ENCODE measurements at regions not wholly inside any gene's neighbourhood (a gene's known extent, or its start where the extent isn't known, plus 50 kb on each side); places are given as distances from the start of the nearest gene placed in this dataset.

DNA sequence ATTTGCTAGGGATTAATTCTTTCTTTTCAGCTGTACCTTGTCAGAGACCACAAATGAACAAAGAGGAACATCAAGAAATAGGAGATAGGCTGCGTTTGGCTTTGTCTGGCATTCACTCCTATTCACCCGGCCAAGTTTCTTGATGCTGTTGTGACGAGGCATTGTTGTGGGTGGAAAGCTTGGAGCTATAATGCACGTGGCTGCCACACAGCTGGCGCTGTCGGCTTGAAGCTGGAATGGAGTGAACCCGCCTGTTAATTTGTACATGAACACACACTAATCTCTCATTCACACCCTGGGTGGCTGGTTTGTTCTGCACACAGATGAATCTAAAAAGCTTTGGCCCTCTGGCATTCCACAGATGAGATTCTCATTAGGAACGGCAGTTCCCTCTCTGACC, 274.9 kb upstream of the GYPC start:
- ATAC-seq: no peak
- TF ChIP-seq ZMAT3 (CRISPR knock-in tag; conservative IDR thresholded peaks at IDR 0.05) (no peak), NCOA5 (CRISPR knock-in tag; IDR thresholded peaks at IDR 0.05) (no peak), THAP8 (CRISPR knock-in tag; IDR thresholded peaks at IDR 0.05; ENCODE audit: borderline replicate concordance) (no peak), ZNF816 (CRISPR knock-in tag; IDR thresholded peaks at IDR 0.05; ENCODE audit: borderline replicate concordance) (no peak), REXO4 (CRISPR knock-in tag; IDR thresholded peaks at IDR 0.05; ENCODE audit: borderline replicate concordance) (no peak), MEF2D (CRISPR knock-in tag; IDR thresholded peaks at IDR 0.05) (no peak), ARID5B (CRISPR knock-in tag; IDR thresholded peaks at IDR 0.05) (no peak), HMGXB4 (CRISPR knock-in tag; IDR thresholded peaks at IDR 0.05; ENCODE audit: borderline replicate concordance in 1 of 2, low read depth in 1 of 2) (no peak), SALL2 (CRISPR knock-in tag; IDR thresholded peaks at IDR 0.05) (no peak), MLLT10 (CRISPR knock-in tag; IDR thresholded peaks at IDR 0.05) (no peak), NFYC (CRISPR knock-in tag; IDR thresholded peaks at IDR 0.05) (no peak), RORA (CRISPR knock-in tag; IDR thresholded peaks at IDR 0.05) (no peak), ZNF652 (CRISPR knock-in tag; IDR thresholded peaks at IDR 0.05; ENCODE audit: borderline replicate concordance, low read depth) (no peak), MBNL3 (CRISPR knock-in tag; conservative IDR thresholded peaks at IDR 0.05) (no peak), NAIF1 (CRISPR knock-in tag; IDR thresholded peaks at IDR 0.05; ENCODE audit: borderline replicate concordance) (no peak), RFXANK (CRISPR knock-in tag; IDR thresholded peaks at IDR 0.05) (no peak), ZNF709 (CRISPR knock-in tag; IDR thresholded peaks at IDR 0.05) (no peak)
- TF ChIP-seq, protein P1, sequence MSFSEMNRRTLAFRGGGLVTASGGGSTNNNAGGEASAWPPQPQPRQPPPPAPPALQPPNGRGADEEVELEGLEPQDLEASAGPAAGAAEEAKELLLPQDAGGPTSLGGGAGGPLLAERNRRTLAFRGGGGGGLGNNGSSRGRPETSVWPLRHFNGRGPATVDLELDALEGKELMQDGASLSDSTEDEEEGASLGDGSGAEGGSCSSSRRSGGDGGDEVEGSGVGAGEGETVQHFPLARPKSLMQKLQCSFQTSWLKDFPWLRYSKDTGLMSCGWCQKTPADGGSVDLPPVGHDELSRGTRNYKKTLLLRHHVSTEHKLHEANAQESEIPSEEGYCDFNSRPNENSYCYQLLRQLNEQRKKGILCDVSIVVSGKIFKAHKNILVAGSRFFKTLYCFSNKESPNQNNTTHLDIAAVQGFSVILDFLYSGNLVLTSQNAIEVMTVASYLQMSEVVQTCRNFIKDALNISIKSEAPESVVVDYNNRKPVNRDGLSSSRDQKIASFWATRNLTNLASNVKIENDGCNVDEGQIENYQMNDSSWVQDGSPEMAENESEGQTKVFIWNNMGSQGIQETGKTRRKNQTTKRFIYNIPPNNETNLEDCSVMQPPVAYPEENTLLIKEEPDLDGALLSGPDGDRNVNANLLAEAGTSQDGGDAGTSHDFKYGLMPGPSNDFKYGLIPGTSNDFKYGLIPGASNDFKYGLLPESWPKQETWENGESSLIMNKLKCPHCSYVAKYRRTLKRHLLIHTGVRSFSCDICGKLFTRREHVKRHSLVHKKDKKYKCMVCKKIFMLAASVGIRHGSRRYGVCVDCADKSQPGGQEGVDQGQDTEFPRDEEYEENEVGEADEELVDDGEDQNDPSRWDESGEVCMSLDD (CRISPR knock-in tag; IDR thresholded peaks at IDR 0.05; ENCODE audit: borderline replicate concordance): no peak

More for the DNA sequence above, 274.9 kb upstream of the GYPC start:
- H4K20me1 ChIP-seq (ENCODE audit: insufficient read depth, low read length): no peaks in the 10 kb centered on the region
- WGBS (ENCODE audit: low lambda C conversion rate): 16% methylated on average over 8 of the region's 8 CpGs
- ChIA-PET POLR2A (no interaction called here), CTCF (ENCODE audit: low intra/inter-chr PET ratio, low total read pairs) (no interaction called here)
- intact Hi-C loops (cut with micrococcal nuclease; ENCODE audit: unreplicated experiment) (no loop called here), in situ Hi-C loops (cut with HindIII; ENCODE audit: extremely low pct_ligation_motif_present, low pct_unique_long_range_greater_than_20kb) (no loop called here)
- no peak overlapping the region for H3K9ac ChIP-seq (ENCODE audit: insufficient read depth, low read depth, low read length)
- H3K27me3 ChIP-seq (ENCODE audit: control insufficient read depth in 1 of 2, insufficient read depth in 2 of 2, low read length in 2 of 2): no peaks in the 10 kb centered on the region
- H3K4me3 ChIP-seq (replicated peaks in 1 of 3; ENCODE audit: insufficient read depth in 1 of 3, low read depth in 2 of 3, low read length in 3 of 3): no peak overlapping the region
- H3K4me1 ChIP-seq (ENCODE audit: insufficient read depth, low read length): no peaks in the 10 kb centered on the region
- H3K27ac ChIP-seq (ENCODE audit: extremely low read length, insufficient read depth, low read length): no peak overlapping the region
- DNase-seq (ENCODE audit: low spot score) (no peak), FAIRE-seq (no peak)
- H3K9me3 ChIP-seq (ENCODE audit: low read length): peaks cover 5% of the 10 kb centered on the region
- no TSS peak for BruUV-seq (replicated peaks)
- H2AFZ ChIP-seq (ENCODE audit: low read length): no peak overlapping the region
- H3K36me3 ChIP-seq (replicated peaks in 1 of 2; ENCODE audit: control insufficient read depth in 1 of 2, insufficient read depth in 2 of 2, low read length in 2 of 2): no peaks in the 10 kb centered on the region
- H3K4me2 ChIP-seq (ENCODE audit: low read depth, low read length): no peak overlapping the region
- H3K79me2 ChIP-seq (ENCODE audit: insufficient read depth, low read length): no peaks in the 10 kb centered on the region

Measured in HepG2 (cell line).